HG03060 (cell line): ENCODE measurements at regions not wholly inside any gene's neighbourhood (a gene's known extent, or its start where the extent isn't known, plus 50 kb on each side); places are given as distances from the start of the nearest gene placed in this dataset.

Experiments used
- ATAC-seq: cut with Tn5 transposase; IDR thresholded peaks from one replicate; pipeline ENCODE4 v1.9.1; 2021; ENCODE audit warnings: low read depth, moderate number of reproducible peaks; ENCODE audit not compliant: unreplicated experiment

GRCh38 chr11:116644201-116644940 lies 128.4 kb downstream of the BUD13 start:
- ATAC-seq: no peak

GRCh38 chr11:116643521-116643920 lies 129.3 kb downstream of the BUD13 start:
- no peak for ATAC-seq

- no peak for ATAC-seq
Measured at GRCh38 chr11:116642902-116643301, 129.9 kb downstream of the BUD13 start.

- no peak for ATAC-seq
Measured at GRCh38 chr11:116642481-116642880, 130.3 kb downstream of the BUD13 start.

- no peak for ATAC-seq
Measured at GRCh38 chr11:116641561-116642045, 131.2 kb downstream of the BUD13 start.

GRCh38 chr11:116640641-116641402 lies 132.0 kb downstream of the BUD13 start:
- no peak for ATAC-seq

GRCh38 chr11:116638463-116638862 lies 134.3 kb downstream of the BUD13 start:
- no peak for ATAC-seq

- ATAC-seq: no peak
Measured at GRCh38 chr11:116637766-116638165, 135.0 kb downstream of the BUD13 start.

GRCh38 chr11:116636341-116636929 lies 136.4 kb downstream of the BUD13 start:
- ATAC-seq: no peak

GRCh38 chr11:116631201-116631600 lies 141.6 kb downstream of the BUD13 start:
- ATAC-seq: no peak

GRCh38 chr11:116618461-116618860 lies 154.3 kb downstream of the BUD13 start:
- ATAC-seq: no peak

- ATAC-seq: no peak
Measured at GRCh38 chr11:116615211-116615865, 157.4 kb downstream of the BUD13 start.

GRCh38 chr11:116614306-116615210 lies 158.2 kb downstream of the BUD13 start:
- no peak for ATAC-seq

GRCh38 chr11:116613206-116613875 lies 159.4 kb downstream of the BUD13 start:
- ATAC-seq: no peak

- ATAC-seq: no peak
Measured at GRCh38 chr11:116611998-116612620, 160.7 kb downstream of the BUD13 start.

GRCh38 chr11:116610190-116610589 lies 162.6 kb downstream of the BUD13 start:
- ATAC-seq: no peak

- no peak for ATAC-seq
Measured at GRCh38 chr11:116607027-116607426, 165.8 kb downstream of the BUD13 start.

GRCh38 chr11:116605543-116606459 lies 167.0 kb downstream of the BUD13 start:
- no peak for ATAC-seq
